Mucosa of descending colon (tissue), 3 donors: ENCODE measurements at regions not wholly inside any gene's neighbourhood (a gene's known extent, or its start where the extent isn't known, plus 50 kb on each side); places are given as distances from the start of the nearest gene placed in this dataset.

Experiments
- ATAC-seq: fragments of 200-7000 bp; cut with Tn5 transposase; one replicate; pipeline ENCODE4 v1.9.1; 2020; ENCODE audit warnings: mild to moderate bottlenecking, moderate library complexity
- DNase-seq, 3 donors: peaks; one replicate each; pipeline ENCODE4 v3.0.0-alpha.2; 2020
- H3K36me3 ChIP-seq: fragments of 200-600 bp; one replicate; pipeline ENCODE4 v1.8.0; 2021; ENCODE audit warnings: low read depth, mild to moderate bottlenecking
- H3K4me1 ChIP-seq: fragments of 200-600 bp; one replicate; pipeline ENCODE4 v1.8.0; 2021; ENCODE audit warnings: low read depth, mild to moderate bottlenecking
- H3K4me3 ChIP-seq: fragments of 200-600 bp; one replicate; pipeline ENCODE4 v1.8.0; 2021; ENCODE audit warnings: mild to moderate bottlenecking
- H3K9me3 ChIP-seq: fragments of 200-600 bp; one replicate; pipeline ENCODE4 v1.8.0; 2021; ENCODE audit warnings: mild to moderate bottlenecking
- CTCF ChIP-seq: fragments of 200-600 bp; IDR thresholded peaks from one replicate; pipeline ENCODE4 v1.8.0; 2022; ENCODE audit warnings: antibody characterized with exemption, mild to moderate bottlenecking
- intact Hi-C, 2 donors: fragments of 100-400 bp; cut with DNase I in 1 of 2; cut with micrococcal nuclease in 1 of 2; formaldehyde crosslinking; loops; one replicate each; pipeline versions ENCODE4 v1.11.0 to v1.11.1; 2022; cut with DNase I, micrococcal nuclease
- donor health status: DM: no; HTN: no; CAD: no; lungs with moderate emphysema.
- donor health status: DM: no; HTN: no; CAD: no.
- donor health status: DM: no; HTN: yes; CAD: no.

GRCh38 chr4:8770518-8771257 is 101.0 kb downstream of the HMX1 start:
- no peak for TF ChIP-seq CTCF

GRCh38 chr4:8769645-8770517 is 101.8 kb downstream of the HMX1 start:
- Histone ChIP-seq H3K9me3 (no peaks in the 10 kb centered on the region), H3K4me3 (no peak overlapping the region), H3K36me3 (no peaks in the 10 kb centered on the region), H3K4me1 (no peaks in the 10 kb centered on the region)
- TF ChIP-seq CTCF: no peak
- DNase-seq (peak in 1 of 3 donors; percentile 21), ATAC-seq (no peak)
- intact Hi-C loops: no loop called here

More at GRCh38 chr4:8770518-8771257, 101.0 kb downstream of the HMX1 start:
- H3K4me1 ChIP-seq: no peaks in the 10 kb centered on the region
- no peak overlapping the region for H3K4me3 ChIP-seq
- no peaks in the 10 kb centered on the region for H3K9me3 ChIP-seq
- intact Hi-C loops: no loop called here
- H3K36me3 ChIP-seq: no peaks in the 10 kb centered on the region
- peak in 1 of 3 donors; percentile 7 for DNase-seq
- ATAC-seq: no peak

GRCh38 chr4:8768357-8768999 is 103.2 kb downstream of the HMX1 start:
- Histone ChIP-seq H3K9me3 (no peaks in the 10 kb centered on the region), H3K36me3 (no peaks in the 10 kb centered on the region), H3K4me1 (no peaks in the 10 kb centered on the region), H3K4me3 (no peak overlapping the region)
- TF ChIP-seq CTCF: no peak
- intact Hi-C loops: no loop called here
- ATAC-seq (no peak), DNase-seq (peak in 1 of 3 donors; percentile 14)

- TF ChIP-seq CTCF: no peak
- intact Hi-C loops: no loop called here
- H3K36me3 ChIP-seq: no peaks in the 10 kb centered on the region
- ATAC-seq (no peak), DNase-seq (peak in 2 of 3 donors; percentile 5 to 31)
- no peaks in the 10 kb centered on the region for H3K9me3 ChIP-seq
- H3K4me3 ChIP-seq: no peak overlapping the region
- no peaks in the 10 kb centered on the region for H3K4me1 ChIP-seq
Observed at GRCh38 chr4:8766610-8767009, 105.0 kb downstream of the HMX1 start.

GRCh38 chr4:8765631-8766590 is 105.7 kb downstream of the HMX1 start:
- H3K36me3 ChIP-seq: no peaks in the 10 kb centered on the region
- intact Hi-C loops: no loop called here
- no peak overlapping the region for H3K4me3 ChIP-seq
- no peaks in the 10 kb centered on the region for H3K9me3 ChIP-seq
- peak in 2 of 3 donors; percentile 5 to 25 for DNase-seq
- TF ChIP-seq CTCF: no peak
- no peak for ATAC-seq
- no peaks in the 10 kb centered on the region for H3K4me1 ChIP-seq
